Caco-2 (cell line): ENCODE measurements at regions not wholly inside any gene's neighbourhood (a gene's known extent, or its start where the extent isn't known, plus 50 kb on each side); places are given as distances from the start of the nearest gene placed in this dataset.
"Not testable (repeated sequence)": the region's sequence is repeated elsewhere in the genome, so short reads cannot be mapped to it uniquely, and the experiment has no call there.

ENCODE experiments used
- BruUV-seq: library from RNA; stranded (reverse); fragments of 400-500 nt; replicated peaks from 2 replicates; lab custom pipeline; 2021; lab: Mats Ljungman, UMichigan
- CTCF ChIA-PET: fragments of 300-600 bp; sonication (Branson Sonifier 250); formaldehyde crosslinking; loops from one replicate; lab custom pipeline; 2022; ENCODE audit warnings: antibody characterized with exemption; lab: Charles Lee
- POLR2A ChIA-PET: fragments of 300-600 bp; sonication (Branson Sonifier 250); formaldehyde crosslinking; loops from one replicate; lab custom pipeline; 2022; ENCODE audit warnings: antibody characterized with exemption; lab: Charles Lee
- DNase-seq, 2 experiments: peaks; one replicate each; pipeline versions ENCODE4 v3.0.0 to v3.0.0-alpha.2; 2020 to 2022
- H3K27me3 ChIP-seq: replicated peaks from 2 replicates; pipeline ENCODE4 v1.6.0; 2011; ENCODE audit warnings: low read length; ENCODE audit not compliant: control insufficient read depth, insufficient read depth
- H3K36me3 ChIP-seq: 2 replicates; pipeline ENCODE4 v1.5.1; 2011; ENCODE audit warnings: low read length; ENCODE audit not compliant: control insufficient read depth, insufficient read depth
- H3K4me1 ChIP-seq: fragments of 250-450 bp; sonication (Bioruptor Pico); 2 replicates; pipeline ENCODE4 v1.5.1; 2020; ENCODE audit warnings: mild to moderate bottlenecking
- H3K4me3 ChIP-seq: 2 replicates; pipeline ENCODE4 v1.5.1; 2011; ENCODE audit warnings: low read depth, mild to moderate bottlenecking, control low read depth, low read length
- H3K9me3 ChIP-seq: fragments of 250-450 bp; sonication (Bioruptor Pico); 2 replicates; pipeline ENCODE4 v1.5.1; 2020; ENCODE audit warnings: mild to moderate bottlenecking, moderate library complexity
- H3K27ac Mint-ChIP-seq: one replicate; pipeline ENCODE4 v1.8.0; 2022; ENCODE audit warnings: mixed read lengths; ENCODE audit not compliant: unreplicated experiment
- H3K27me3 Mint-ChIP-seq: one replicate; pipeline ENCODE4 v1.8.0; 2022; ENCODE audit warnings: mixed read lengths; ENCODE audit not compliant: insufficient read depth, unreplicated experiment
- H3K36me3 Mint-ChIP-seq: one replicate; pipeline ENCODE4 v1.8.0; 2022; ENCODE audit warnings: mild to moderate bottlenecking, mixed read lengths; ENCODE audit not compliant: insufficient read depth, unreplicated experiment
- H3K4me1 Mint-ChIP-seq: one replicate; pipeline ENCODE4 v1.8.0; 2022; ENCODE audit warnings: low read depth, mixed read lengths; ENCODE audit not compliant: unreplicated experiment
- H3K4me3 Mint-ChIP-seq: one replicate; pipeline ENCODE4 v1.8.0; 2022; ENCODE audit warnings: mild to moderate bottlenecking, moderate library complexity, mixed read lengths; ENCODE audit not compliant: unreplicated experiment
- H3K9me3 Mint-ChIP-seq: one replicate; pipeline ENCODE4 v1.8.0; 2022; ENCODE audit warnings: mixed read lengths; ENCODE audit not compliant: unreplicated experiment
- CTCF ChIP-seq, 2 experiments: fragments of 200-600 bp in 1 of 2; IDR thresholded peaks; 1 replicate in 1 of 2; 2 replicates in 1 of 2; pipeline versions ENCODE4 v1.5.1 to v1.8.0; 2011 to 2022; ENCODE audit warnings: antibody characterized with exemption in 1 of 2, control low read depth in 1 of 2, inconsistent platforms in 1 of 2, low read depth in 1 of 2, low read length in 1 of 2, mild to moderate bottlenecking in 1 of 2, moderate library complexity in 1 of 2; ENCODE audit not compliant: insufficient read depth in 1 of 2, severe bottlenecking in 1 of 2, unreplicated experiment in 1 of 2
- intact Hi-C: fragments of 100-400 bp; cut with micrococcal nuclease; formaldehyde crosslinking; loops from one replicate; pipeline ENCODE4 v1.10.0; 2022; ENCODE audit not compliant: unreplicated experiment

GRCh38 chr4:135917011-135917410 lies 1615.3 kb downstream of the PCDH18 start:
- intact Hi-C loops = no loop called here
- H3K27me3 ChIP-seq = no peaks in the 10 kb centered on the region
- ChIA-PET POLR2A (no interaction called here), CTCF (no interaction called here)
- no TSS peak for BruUV-seq
- H3K4me1 ChIP-seq = no peaks in the 10 kb centered on the region
- no peaks in the 10 kb centered on the region for H3K9me3 ChIP-seq
- H3K4me3 Mint-ChIP-seq = no peak overlapping the region
- H3K4me1 Mint-ChIP-seq = no peaks in the 10 kb centered on the region
- H3K27me3 Mint-ChIP-seq = no peaks in the 10 kb centered on the region
- no peak overlapping the region for H3K27ac Mint-ChIP-seq
- H3K4me3 ChIP-seq = no peak overlapping the region
- no peak for TF ChIP-seq CTCF (IDR thresholded peaks at IDR 0.05; ENCODE audit: insufficient read depth in 1 of 2, low read depth in 1 of 2, low read length in 1 of 2, severe bottlenecking in 1 of 2, unreplicated experiment in 1 of 2)
- no peaks in the 10 kb centered on the region for H3K36me3 ChIP-seq
- H3K9me3 Mint-ChIP-seq = no peaks in the 10 kb centered on the region
- no peak for DNase-seq
- H3K36me3 Mint-ChIP-seq = no peaks in the 10 kb centered on the region

- Histone ChIP-seq H3K4me3 (no peak overlapping the region), H3K36me3 (no peaks in the 10 kb centered on the region), H3K9me3 (no peaks in the 10 kb centered on the region), H3K27me3 (no peaks in the 10 kb centered on the region), H3K4me1 (no peaks in the 10 kb centered on the region)
- Mint-ChIP-seq H3K27me3 (no peaks in the 10 kb centered on the region), H3K4me1 (no peaks in the 10 kb centered on the region), H3K9me3 (peaks cover 9% of the 10 kb centered on the region), H3K27ac (no peak overlapping the region), H3K36me3 (no peaks in the 10 kb centered on the region), H3K4me3 (no peak overlapping the region)
- DNase-seq = no peak
- POLR2A ChIA-PET = no interaction called here
- no peak for TF ChIP-seq CTCF (IDR thresholded peaks at IDR 0.05; ENCODE audit: insufficient read depth in 1 of 2, low read depth in 1 of 2, low read length in 1 of 2, severe bottlenecking in 1 of 2, unreplicated experiment in 1 of 2)
- intact Hi-C loops = no loop called here
- BruUV-seq = no TSS peak
- CTCF ChIA-PET = no interaction called here
Measured at GRCh38 chr4:135900956-135901355, 1631.3 kb downstream of the PCDH18 start.

- H3K9me3 ChIP-seq, H3K36me3 Mint-ChIP-seq, H3K27me3 ChIP-seq, H3K27ac Mint-ChIP-seq, POLR2A ChIA-PET, H3K4me3 ChIP-seq, H3K4me1 Mint-ChIP-seq, H3K4me3 Mint-ChIP-seq, H3K9me3 Mint-ChIP-seq, H3K36me3 ChIP-seq, H3K4me1 ChIP-seq, BruUV-seq, H3K27me3 Mint-ChIP-seq: not testable (repeated sequence)
- TF ChIP-seq CTCF (IDR thresholded peaks at IDR 0.05; ENCODE audit: insufficient read depth in 1 of 2, low read depth in 1 of 2, low read length in 1 of 2, severe bottlenecking in 1 of 2, unreplicated experiment in 1 of 2) = peak; percentile 21 to 38
- DNase-seq = peak; percentile 70 to 75
- intact Hi-C loops = loop anchor here (1.0 kb wide), 1 partner anchor 12 kb away; no protein-coding TSS in a partner anchor
- CTCF ChIA-PET = interaction anchor here (0.6 kb wide), 1 partner anchor 12 kb away, joined by 6 read pairs; no protein-coding TSS in a partner anchor
Measured at GRCh38 chr4:135864304-135864703, 1662.7 kb upstream of the PABPC4L start.
